HL-60 (cell line): ENCODE measurements at regions not wholly inside any gene's neighbourhood (a gene's known extent, or its start where the extent isn't known, plus 50 kb on each side); places are given as distances from the start of the nearest gene placed in this dataset.

ENCODE experiments used
- CTCF ChIP-seq: IDR thresholded peaks from one replicate; pipeline ENCODE4 v1.5.1; 2011; ENCODE audit warnings: low read length, control low read depth, inconsistent platforms; ENCODE audit not compliant: insufficient read depth
- GABPA ChIP-seq: IDR thresholded peaks from 2 replicates; pipeline ENCODE4 v1.6.1; 2012; ENCODE audit warnings: low read depth

- TF ChIP-seq CTCF (no peak), GABPA (no peak)
These were observed 1257.8 kb upstream of the NRXN1 start for GRCh38 chr2:52289741-52290140.
